SK-N-SH (cell line): ENCODE measurements at regions not wholly inside any gene's neighbourhood (a gene's known extent, or its start where the extent isn't known, plus 50 kb on each side); places are given as distances from the start of the nearest gene placed in this dataset.

Source experiments
- CTCF ChIA-PET: fragments of 300-600, 350-600 bp; formaldehyde crosslinking; extraction: SDS; loops from one replicate; lab custom pipeline; 2021; lab: Yijun Ruan, JAX
- POLR2A ChIA-PET: fragments of 350-600 bp; sonication (Branson Sonifier 250); formaldehyde crosslinking; extraction: SDS; loops from one replicate; lab custom pipeline; 2020; ENCODE audit warnings: antibody characterized with exemption, inconsistent platforms; lab: Yijun Ruan, JAX
- DNase-seq: peaks from one replicate; pipeline ENCODE4 v3.0.0; 2012
- H2AFZ ChIP-seq: fragments of 200-600 bp; sonication (generic); 2 replicates; pipeline ENCODE4 v1.8.1; 2016; ENCODE audit warnings: antibody characterized with exemption, mild to moderate bottlenecking, low read depth
- H3F3A ChIP-seq: fragments of 200-600 bp; sonication (generic); replicated peaks from 2 replicates; pipeline ENCODE3; 2016; ENCODE audit warnings: antibody characterized with exemption, mild to moderate bottlenecking; ENCODE audit not compliant: insufficient read depth
- H3K27ac ChIP-seq, 2 experiments: fragments of 200-500 bp in 1 of 2; fragments of 200-600 bp in 1 of 2; sonication (Bioruptor generic) in 1 of 2; sonication (generic), shearing (Covaris generic) in 1 of 2; 2 replicates each; pipeline versions ENCODE4 v1.5.1 to v1.6.1; 2014 to 2016; ENCODE audit warnings: low read depth in 2 of 2, inconsistent platforms in 1 of 2, low read length in 1 of 2, mild to moderate bottlenecking in 1 of 2, mixed read lengths in 1 of 2
- H3K27me3 ChIP-seq: fragments of 200-600 bp; sonication (generic), shearing (Covaris generic); 2 replicates; pipeline ENCODE4 v1.6.1; 2016; ENCODE audit warnings: mixed run types; ENCODE audit not compliant: insufficient read depth
- H3K36me3 ChIP-seq, 2 experiments: fragments of 200-500 bp in 1 of 2; fragments of 200-600 bp in 1 of 2; sonication (Bioruptor generic) in 1 of 2; sonication (generic) in 1 of 2; replicated peaks in 1 of 2; 2 replicates each; pipeline versions ENCODE3 to v1.5.1; 2014 to 2016; ENCODE audit warnings: low read length in 1 of 2, mild to moderate bottlenecking in 1 of 2; ENCODE audit not compliant: insufficient read depth in 2 of 2, control insufficient read depth in 1 of 2
- H3K4me1 ChIP-seq, 2 experiments: fragments of 200-500 bp in 1 of 2; fragments of 200-600 bp in 1 of 2; sonication (Bioruptor generic) in 1 of 2; sonication (generic), shearing (Covaris generic) in 1 of 2; 2 replicates each; pipeline versions ENCODE4 v1.5.1 to v1.6.1; 2014 to 2016; ENCODE audit warnings: low read depth in 1 of 2, low read length in 1 of 2, mixed run types in 1 of 2; ENCODE audit not compliant: insufficient read depth in 2 of 2, control insufficient read depth in 1 of 2
- H3K4me2 ChIP-seq: fragments of 200-600 bp; sonication (generic), shearing (Covaris generic); 2 replicates; pipeline ENCODE4 v1.6.1; 2017; ENCODE audit warnings: mixed run types
- H3K4me3 ChIP-seq, 2 experiments: fragments of 200-500 bp in 1 of 2; fragments of 200-600 bp in 1 of 2; sonication (Bioruptor generic) in 1 of 2; sonication (generic), shearing (Covaris generic) in 1 of 2; 2 replicates each; pipeline versions ENCODE4 v1.5.1 to v1.8.1; 2014 to 2016; ENCODE audit warnings: low read depth in 2 of 2, inconsistent platforms in 1 of 2, low read length in 1 of 2, mild to moderate bottlenecking in 1 of 2, mixed read lengths in 1 of 2, moderate library complexity in 1 of 2
- H3K79me2 ChIP-seq: fragments of 200-600 bp; sonication (generic); 2 replicates; pipeline ENCODE4 v1.8.1; 2017; ENCODE audit warnings: mild to moderate bottlenecking; ENCODE audit not compliant: insufficient read depth
- H3K9ac ChIP-seq: fragments of 200-600 bp; sonication (generic); 2 replicates; pipeline ENCODE4 v1.6.1; 2017; ENCODE audit warnings: mixed run types
- H3K9me2 ChIP-seq: fragments of 200-600 bp; sonication (generic); 2 replicates; pipeline ENCODE4 v1.6.1; 2017; ENCODE audit warnings: mixed run types
- H3K9me3 ChIP-seq: fragments of 200-600 bp; sonication (generic); 2 replicates; pipeline ENCODE4 v1.6.1; 2017; ENCODE audit warnings: mixed run types, mild to moderate bottlenecking, moderate library complexity
- H4K20me1 ChIP-seq: fragments of 200-600 bp; sonication (generic); 2 replicates; pipeline ENCODE4 v1.6.1; 2017; ENCODE audit warnings: mild to moderate bottlenecking, mixed run types; ENCODE audit not compliant: insufficient read depth
- CHD2 ChIP-seq: fragments of 150-350 bp; IDR thresholded peaks from 2 replicates; pipeline ENCODE4 v1.6.1; 2018; ENCODE audit warnings: low read length; ENCODE audit not compliant: partially characterized antibody
- ELF1 ChIP-seq: IDR thresholded peaks from 2 replicates; pipeline ENCODE4 v1.4.0; 2012
- EP300 ChIP-seq, 2 experiments: IDR thresholded peaks; 2 replicates each; pipeline versions ENCODE4 v1.4.0 to v1.6.1; 2012; ENCODE audit warnings: borderline replicate concordance in 1 of 2, low read depth in 1 of 2, low read length in 1 of 2
- EZH2phosphoT487 ChIP-seq: fragments of 200-600 bp; sonication (generic); IDR thresholded peaks from 2 replicates; pipeline ENCODE4 v1.6.1; 2017; ENCODE audit warnings: low read depth, mixed run types, mild to moderate bottlenecking, antibody characterized with exemption, moderate library complexity, borderline replicate concordance
- FOSL2 ChIP-seq: IDR thresholded peaks from 2 replicates; pipeline ENCODE4 v1.4.0; 2012; ENCODE audit warnings: low read depth, mild to moderate bottlenecking, moderate library complexity, borderline replicate concordance
- FOXJ3 ChIP-seq: sonication (generic); formaldehyde crosslinking; IDR thresholded peaks from 2 replicates; pipeline ENCODE4 v1.5.1; 2020; ENCODE audit warnings: mild to moderate bottlenecking, missing genetic modification reagents
- FOXM1 ChIP-seq: IDR thresholded peaks from 2 replicates; pipeline ENCODE4 v1.4.0; 2012; ENCODE audit warnings: low read depth, mild to moderate bottlenecking
- GABPA ChIP-seq: IDR thresholded peaks from 2 replicates; pipeline ENCODE4 v1.4.0; 2012; ENCODE audit warnings: low read depth, mild to moderate bottlenecking
- GATA2 ChIP-seq: sonication (generic); formaldehyde crosslinking; IDR thresholded peaks from 2 replicates; pipeline ENCODE4 v1.5.0; 2020; ENCODE audit warnings: mild to moderate bottlenecking, missing genetic modification reagents
- JUND ChIP-seq: IDR thresholded peaks from 2 replicates; pipeline ENCODE4 v1.4.0; 2012
- MEF2A ChIP-seq: IDR thresholded peaks from 2 replicates; pipeline ENCODE4 v1.4.0; 2012; ENCODE audit warnings: low read depth, borderline replicate concordance
- MXI1 ChIP-seq: IDR thresholded peaks from 2 replicates; pipeline ENCODE4 v1.6.1; 2012; ENCODE audit warnings: mild to moderate bottlenecking, low read depth, low read length, improper control_type of control experiment
- NFIC ChIP-seq: IDR thresholded peaks from 2 replicates; pipeline ENCODE4 v1.4.0; 2012; ENCODE audit warnings: borderline replicate concordance
- NRF1 ChIP-seq: IDR thresholded peaks from 2 replicates; pipeline ENCODE4 v1.6.1; 2012; ENCODE audit warnings: low read depth, mild to moderate bottlenecking, low read length
- PBX3 ChIP-seq: IDR thresholded peaks from 2 replicates; pipeline ENCODE4; 2012
- POLR2AphosphoS5 ChIP-seq: IDR thresholded peaks from 2 replicates; pipeline ENCODE4 v1.6.1; 2012; ENCODE audit warnings: low read depth, low read length
- RFX5 ChIP-seq: IDR thresholded peaks from 2 replicates; pipeline ENCODE4 v1.6.1; 2012; ENCODE audit warnings: mild to moderate bottlenecking, improper control_type of control experiment, low read length
- RXRA ChIP-seq: IDR thresholded peaks from 2 replicates; pipeline ENCODE4 v1.4.0; 2012; ENCODE audit warnings: low read depth, mild to moderate bottlenecking, borderline replicate concordance
- SIN3A ChIP-seq: IDR thresholded peaks from 2 replicates; pipeline ENCODE4 v1.6.1; 2012; ENCODE audit warnings: low read depth, mild to moderate bottlenecking, low read length, moderate library complexity, borderline replicate concordance
- TAF1 ChIP-seq: IDR thresholded peaks from 2 replicates; pipeline ENCODE4 v1.6.1; 2012; ENCODE audit warnings: low read depth, mild to moderate bottlenecking, low read length, moderate library complexity, borderline replicate concordance
- TCF12 ChIP-seq: IDR thresholded peaks from 2 replicates; pipeline ENCODE4 v1.4.0; 2012
- USF1 ChIP-seq: IDR thresholded peaks from 2 replicates; pipeline ENCODE4 v1.4.0; 2012; ENCODE audit warnings: low read depth, borderline replicate concordance
- ZBTB33 ChIP-seq: IDR thresholded peaks from 2 replicates; pipeline ENCODE4 v1.4.0; 2012; ENCODE audit warnings: low read depth, borderline replicate concordance
- WGBS: methylation state at CpG from one replicate; pipeline ENCODE4 v1.1.6; 2017; ENCODE audit warnings: low lambda C conversion rate; 5-methylcytosine and 5-hydroxymethylcytosine counted together

- Histone ChIP-seq H3F3A (no peaks in the 10 kb centered on the region), H3K79me2 (no peaks in the 10 kb centered on the region), H3K27me3 (no peaks in the 10 kb centered on the region), H3K27ac (no peak overlapping the region), H3K36me3 (no peaks in the 10 kb centered on the region), H3K4me2 (no peak overlapping the region), H3K9me2 (no peaks in the 10 kb centered on the region), H2AFZ (no peak overlapping the region), H4K20me1 (no peaks in the 10 kb centered on the region), H3K4me1 (no peaks in the 10 kb centered on the region), H3K9ac (no peak overlapping the region), H3K9me3 (no peaks in the 10 kb centered on the region), H3K4me3 (no peak overlapping the region)
- no peak for DNase-seq
- TF ChIP-seq MXI1: no peak
- TF ChIP-seq NRF1: no peak
- no peak for TF ChIP-seq JUND
- TF ChIP-seq RFX5: no peak
- no peak for TF ChIP-seq MEF2A
- no peak for TF ChIP-seq USF1
- no peak for TF ChIP-seq RXRA
- TF ChIP-seq PBX3: no peak
- no peak for TF ChIP-seq SIN3A
- TF ChIP-seq FOXM1: no peak
- no peak for TF ChIP-seq TCF12
- TF ChIP-seq TAF1: no peak
- TF ChIP-seq ELF1: no peak
- TF ChIP-seq POLR2AphosphoS5: no peak
- TF ChIP-seq EZH2phosphoT487: no peak
- TF ChIP-seq NFIC: no peak
- 36% methylated on average over 3 of the region's 3 CpGs for WGBS
- CTCF ChIA-PET: interaction anchor here (1.4 kb wide), 1 partner anchor 11 kb away, joined by 3 read pairs; no protein-coding TSS in a partner anchor
- POLR2A ChIA-PET: no interaction called here
Measured at GRCh38 chr18:32530947-32531651, 60.4 kb upstream of the GAREM1 start.

GRCh38 chr18:32529722-32530420, 59.2 kb upstream of the GAREM1 start:
- no peak overlapping the region for H3K4me2 ChIP-seq
- H3K27me3 ChIP-seq: no peaks in the 10 kb centered on the region
- no peak overlapping the region for H3K4me3 ChIP-seq
- no peak overlapping the region for H3K9ac ChIP-seq
- H3K27ac ChIP-seq: no peak overlapping the region
- CTCF ChIA-PET: no interaction called here
- no peaks in the 10 kb centered on the region for H4K20me1 ChIP-seq
- no peaks in the 10 kb centered on the region for H3F3A ChIP-seq
- POLR2A ChIA-PET: no interaction called here
- H3K4me1 ChIP-seq: no peaks in the 10 kb centered on the region
- H3K9me3 ChIP-seq: no peaks in the 10 kb centered on the region
- no peaks in the 10 kb centered on the region for H3K9me2 ChIP-seq
- 71% methylated on average over 3 of the region's 3 CpGs for WGBS
- DNase-seq: no peak
- no peaks in the 10 kb centered on the region for H3K36me3 ChIP-seq
- H2AFZ ChIP-seq: no peak overlapping the region
- H3K79me2 ChIP-seq: no peaks in the 10 kb centered on the region
- TF ChIP-seq NFIC (no peak), SIN3A (no peak), CHD2 (no peak), PBX3 (no peak), FOXJ3 (CRISPR knock-in tag) (no peak), ZBTB33 (no peak), GATA2 (CRISPR knock-in tag) (no peak), MEF2A (no peak), GABPA (no peak), JUND (no peak), FOSL2 (no peak), MXI1 (no peak), EP300 (IDR thresholded peaks at IDR 0.05; ENCODE audit: borderline replicate concordance in 1 of 2, low read depth in 1 of 2, low read length in 1 of 2) (no peak)
